Muscle of leg (tissue), 3 donors: ENCODE measurements at regions not wholly inside any gene's neighbourhood (a gene's known extent, or its start where the extent isn't known, plus 50 kb on each side); places are given as distances from the start of the nearest gene placed in this dataset.
A peak's percentile ranks its signal among the peaks of the same experiment; 100 is the strongest.

ENCODE experiments used
- DNase-seq: peaks from one replicate; pipeline ENCODE4 v3.0.0; 2013
- H3K27ac ChIP-seq: one replicate; pipeline ENCODE4 v1.5.1; 2013; ENCODE audit warnings: mild to moderate bottlenecking, low read length, control low read depth
- H3K27me3 ChIP-seq: one replicate; pipeline ENCODE4 v1.6.1; 2013; ENCODE audit warnings: low read length; ENCODE audit not compliant: control insufficient read depth, insufficient read depth
- H3K36me3 ChIP-seq: one replicate; pipeline ENCODE4 v1.6.1; 2013; ENCODE audit warnings: low read length; ENCODE audit not compliant: control insufficient read depth, insufficient read depth
- H3K4me1 ChIP-seq: one replicate; pipeline ENCODE4 v1.6.1; 2013; ENCODE audit warnings: low read length; ENCODE audit not compliant: control insufficient read depth, insufficient read depth
- H3K4me3 ChIP-seq: one replicate; pipeline ENCODE4 v1.5.1; 2013; ENCODE audit warnings: low read length, control low read depth
- H3K9me3 ChIP-seq: replicated peaks from 2 replicates; pipeline ENCODE4 v1.6.1; 2013; ENCODE audit warnings: low read depth, low read length; ENCODE audit not compliant: control insufficient read depth
- WGBS: methylation state at CpG from one replicate; pipeline ENCODE4 v1.1.5; 2013; ENCODE audit warnings: missing lambda C conversion rate; ENCODE audit not compliant: insufficient coverage; 5-methylcytosine and 5-hydroxymethylcytosine counted together

GRCh38 chr4:31362756-31363155, 642.6 kb downstream of the PCDH7 start:
- no peak overlapping the region for H3K27ac ChIP-seq
- WGBS = 88% methylated on average over 3 of the region's 4 CpGs
- no peaks in the 10 kb centered on the region for H3K9me3 ChIP-seq
- no peaks in the 10 kb centered on the region for H3K36me3 ChIP-seq
- no peaks in the 10 kb centered on the region for H3K27me3 ChIP-seq
- DNase-seq = no peak
- H3K4me1 ChIP-seq = no peaks in the 10 kb centered on the region
- H3K4me3 ChIP-seq = no peak overlapping the region

- Histone ChIP-seq H3K4me1 (no peaks in the 10 kb centered on the region), H3K36me3 (no peaks in the 10 kb centered on the region), H3K4me3 (no peak overlapping the region), H3K27me3 (no peaks in the 10 kb centered on the region), H3K9me3 (no peaks in the 10 kb centered on the region), H3K27ac (no peak overlapping the region)
- no peak for DNase-seq
- 75% methylated on average over 4 of the region's 6 CpGs for WGBS
These were observed 645.0 kb downstream of the PCDH7 start for GRCh38 chr4:31365006-31365690.

- no CpG with 5 or more reads among the region's 1 CpG for WGBS
These were observed 645.9 kb downstream of the PCDH7 start for GRCh38 chr4:31366041-31366440.

GRCh38 chr4:31370866-31371465, 650.8 kb downstream of the PCDH7 start:
- H3K4me1 ChIP-seq = no peaks in the 10 kb centered on the region
- peak; percentile 71 for DNase-seq
- no peaks in the 10 kb centered on the region for H3K36me3 ChIP-seq
- H3K27me3 ChIP-seq = no peaks in the 10 kb centered on the region
- whole genome bisulfite sequencing = no CpG with 5 or more reads among the region's 3 CpGs
- H3K4me3 ChIP-seq = no peak overlapping the region
- no peaks in the 10 kb centered on the region for H3K9me3 ChIP-seq
- no peak overlapping the region for H3K27ac ChIP-seq

More at GRCh38 chr4:31366041-31366440, 645.9 kb downstream of the PCDH7 start:
- no peaks in the 10 kb centered on the region for H3K9me3 ChIP-seq
- no peak overlapping the region for H3K4me3 ChIP-seq
- DNase-seq = no peak
- no peaks in the 10 kb centered on the region for H3K36me3 ChIP-seq
- no peaks in the 10 kb centered on the region for H3K27me3 ChIP-seq
- no peaks in the 10 kb centered on the region for H3K4me1 ChIP-seq
- H3K27ac ChIP-seq = no peak overlapping the region

- peak; percentile 84 for DNase-seq
- Histone ChIP-seq H3K27ac (no peak overlapping the region), H3K27me3 (no peaks in the 10 kb centered on the region), H3K4me1 (no peaks in the 10 kb centered on the region), H3K9me3 (no peaks in the 10 kb centered on the region), H3K4me3 (no peak overlapping the region), H3K36me3 (no peaks in the 10 kb centered on the region)
- WGBS = no CpG with 5 or more reads among the region's 3 CpGs
These were observed 654.2 kb downstream of the PCDH7 start for GRCh38 chr4:31374256-31374960.

- H3K36me3 ChIP-seq = no peaks in the 10 kb centered on the region
- no peak overlapping the region for H3K4me3 ChIP-seq
- no peak overlapping the region for H3K27ac ChIP-seq
- WGBS = 46% methylated on average over 4 of the region's 5 CpGs
- peak; percentile 78 for DNase-seq
- H3K27me3 ChIP-seq = no peaks in the 10 kb centered on the region
- no peaks in the 10 kb centered on the region for H3K4me1 ChIP-seq
- no peaks in the 10 kb centered on the region for H3K9me3 ChIP-seq
These were observed 655.8 kb downstream of the PCDH7 start for GRCh38 chr4:31375936-31376335.

GRCh38 chr4:31379364-31379763, 659.2 kb downstream of the PCDH7 start:
- 67% methylated on average over 1 of the region's 2 CpGs for WGBS
- Histone ChIP-seq H3K27ac (no peak overlapping the region), H3K4me3 (no peak overlapping the region), H3K36me3 (no peaks in the 10 kb centered on the region), H3K9me3 (no peaks in the 10 kb centered on the region), H3K4me1 (no peaks in the 10 kb centered on the region), H3K27me3 (no peaks in the 10 kb centered on the region)
- DNase-seq = no peak

- Histone ChIP-seq H3K27me3 (no peaks in the 10 kb centered on the region), H3K4me1 (no peaks in the 10 kb centered on the region), H3K36me3 (no peaks in the 10 kb centered on the region), H3K4me3 (no peak overlapping the region), H3K9me3 (no peaks in the 10 kb centered on the region), H3K27ac (no peak overlapping the region)
- WGBS = 93% methylated on average over 2 of the region's 2 CpGs
- no peak for DNase-seq
These were observed 663.6 kb downstream of the PCDH7 start for GRCh38 chr4:31383767-31384166.

GRCh38 chr4:31390849-31391248, 670.7 kb downstream of the PCDH7 start:
- Histone ChIP-seq H3K9me3 (no peaks in the 10 kb centered on the region), H3K36me3 (no peaks in the 10 kb centered on the region), H3K4me1 (no peaks in the 10 kb centered on the region), H3K27ac (no peak overlapping the region), H3K4me3 (no peak overlapping the region), H3K27me3 (no peaks in the 10 kb centered on the region)
- DNase-seq = no peak

GRCh38 chr4:31391976-31392375, 671.8 kb downstream of the PCDH7 start:
- H3K27ac ChIP-seq = no peak overlapping the region
- H3K4me3 ChIP-seq = no peak overlapping the region
- DNase-seq = no peak
- H3K9me3 ChIP-seq = no peaks in the 10 kb centered on the region
- no peaks in the 10 kb centered on the region for H3K36me3 ChIP-seq
- no peaks in the 10 kb centered on the region for H3K27me3 ChIP-seq
- no peaks in the 10 kb centered on the region for H3K4me1 ChIP-seq
